GM04503 (cell line): ENCODE measurements at regions not wholly inside any gene's neighbourhood (a gene's known extent, or its start where the extent isn't known, plus 50 kb on each side); places are given as distances from the start of the nearest gene placed in this dataset.
A peak's percentile ranks its signal among the peaks of the same experiment; 100 is the strongest.

Experiments used
- DNase-seq: peaks from one replicate; pipeline ENCODE4 v3.0.0-alpha.2; 2012; ENCODE audit warnings: low read depth

GRCh38 chr2:120917886-120918285 lies 182.2 kb downstream of the GLI2 start:
- DNase-seq, result no peak

GRCh38 chr2:120919216-120919615 lies 183.5 kb downstream of the GLI2 start:
- DNase-seq, result no peak

GRCh38 chr2:120919771-120920453 lies 184.2 kb downstream of the GLI2 start:
- peak; percentile 51 for DNase-seq

- no peak for DNase-seq
Measured at GRCh38 chr2:120920454-120921148, 184.9 kb downstream of the GLI2 start.

- no peak for DNase-seq
Measured at GRCh38 chr2:120921457-120921856, 185.8 kb downstream of the GLI2 start.

- no peak for DNase-seq
Measured at GRCh38 chr2:120922571-120923332, 187.1 kb downstream of the GLI2 start.

GRCh38 chr2:120923426-120923825 lies 187.8 kb downstream of the GLI2 start:
- DNase-seq, result no peak

- DNase-seq, result no peak
Measured at GRCh38 chr2:120924924-120925323, 189.3 kb downstream of the GLI2 start.

- DNase-seq, result no peak
Measured at GRCh38 chr2:120926463-120927264, 191.0 kb downstream of the GLI2 start.

GRCh38 chr2:120927265-120927628 lies 191.6 kb downstream of the GLI2 start:
- DNase-seq, result no peak

GRCh38 chr2:120929829-120930228 lies 194.2 kb downstream of the GLI2 start:
- DNase-seq, result no peak

GRCh38 chr2:120930236-120930635 lies 194.6 kb downstream of the GLI2 start:
- DNase-seq, result no peak

GRCh38 chr2:120930864-120931263 lies 195.2 kb downstream of the GLI2 start:
- DNase-seq, result no peak

GRCh38 chr2:120932472-120932871 lies 196.8 kb downstream of the GLI2 start:
- DNase-seq, result no peak

GRCh38 chr2:120932881-120933280 lies 197.2 kb downstream of the GLI2 start:
- DNase-seq, result no peak

- DNase-seq, result no peak
Measured at GRCh38 chr2:120933693-120934573, 198.3 kb downstream of the GLI2 start.

GRCh38 chr2:120934574-120935338 lies 199.1 kb downstream of the GLI2 start:
- DNase-seq, result peak; percentile 81

GRCh38 chr2:120935339-120936313 lies 200.0 kb downstream of the GLI2 start:
- peak; percentile 45 for DNase-seq
